Hematopoietic multipotent progenitor cell treated with erythropoietin and hydrocortisone succinate and interleukin-3 and kit ligand, for 8 days (in vitro differentiated cells): ENCODE measurements at regions not wholly inside any gene's neighbourhood (a gene's known extent, or its start where the extent isn't known, plus 50 kb on each side); places are given as distances from the start of the nearest gene placed in this dataset.
"Not testable (repeated sequence)": the region's sequence is repeated elsewhere in the genome, so short reads cannot be mapped to it uniquely, and the experiment has no call there.

ENCODE experiments used
- DNase-seq: peaks from one replicate; pipeline ENCODE4 v3.0.0-alpha.2; 2015

DNA sequence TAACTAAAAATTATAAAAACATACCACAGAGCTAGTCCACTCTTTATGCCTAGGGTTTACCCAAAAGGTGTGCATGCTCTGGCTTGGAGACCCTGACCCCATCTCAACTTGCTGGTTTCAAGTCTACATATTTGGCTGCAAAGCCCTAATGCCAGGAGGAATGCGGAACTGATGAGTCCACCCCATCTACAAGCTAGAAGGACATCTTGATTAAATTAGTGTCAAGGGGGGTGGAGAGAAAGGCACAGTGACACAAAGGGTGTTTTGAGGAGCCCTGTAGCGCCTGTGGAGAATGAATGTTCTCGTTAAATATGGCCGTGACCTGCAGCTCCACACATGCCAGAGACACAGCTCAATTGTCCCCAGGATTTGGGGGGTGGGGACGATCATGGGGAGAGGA is 104.1 kb upstream of the IKBKE start:
- not testable (repeated sequence) for DNase-seq

GRCh38 chr1:206366772-206367171 is 103.5 kb upstream of the IKBKE start:
- not testable (repeated sequence) for DNase-seq

DNA sequence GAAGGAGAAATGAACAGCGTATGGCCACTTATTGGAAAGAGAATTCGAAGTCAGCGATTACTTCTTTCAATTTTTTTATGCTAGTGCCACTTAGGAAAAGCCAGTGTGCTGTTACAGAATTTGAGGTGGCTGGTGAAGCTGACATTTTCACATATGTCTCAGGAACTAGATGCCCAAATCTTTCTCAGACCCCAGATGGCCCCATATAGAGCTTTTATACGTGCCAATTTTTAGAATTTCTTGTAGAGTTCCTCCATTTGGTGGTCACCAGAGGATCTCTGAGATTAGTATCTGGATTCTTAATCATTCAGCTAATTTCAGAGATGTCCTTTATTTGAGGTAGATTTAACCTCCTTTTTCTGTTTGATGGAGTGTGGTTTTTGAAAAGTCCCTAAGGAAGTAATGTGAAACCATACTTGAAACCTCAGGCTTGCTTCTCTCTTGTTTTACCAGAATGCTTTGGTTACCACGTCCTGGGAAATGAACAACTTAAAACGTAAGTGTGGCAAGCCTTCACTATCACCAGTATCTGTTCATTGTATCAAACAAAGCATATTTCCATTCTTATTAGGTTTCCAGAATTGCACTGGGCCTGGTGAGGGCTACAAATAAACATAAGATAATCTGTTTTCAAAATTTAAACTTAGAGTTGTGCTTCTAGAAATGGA is 102.2 kb upstream of the IKBKE start:
- DNase-seq = not testable (repeated sequence)

GRCh38 chr1:206374725-206375124 is 95.6 kb upstream of the IKBKE start:
- DNase-seq = not testable (repeated sequence)

DNA sequence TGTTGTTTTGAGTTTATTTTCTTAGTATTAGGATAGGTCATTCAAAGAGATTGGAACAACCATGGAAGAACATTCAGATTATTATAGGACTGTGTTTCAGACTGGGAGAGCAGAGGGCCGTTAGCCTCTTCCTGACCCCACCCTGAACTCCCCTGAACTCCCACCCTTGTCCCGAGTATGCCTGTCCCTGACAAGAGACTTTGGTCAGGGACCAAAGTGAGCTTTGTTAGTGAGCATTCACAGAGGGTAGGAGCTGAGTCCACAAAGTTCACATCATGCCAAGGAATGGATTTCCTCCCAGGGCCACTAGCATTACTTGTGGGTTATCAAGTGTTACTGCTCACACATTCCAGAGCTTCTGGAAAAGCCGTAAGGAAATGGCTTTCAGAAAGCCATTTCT is 94.7 kb upstream of the IKBKE start:
- DNase-seq = not testable (repeated sequence)

DNA sequence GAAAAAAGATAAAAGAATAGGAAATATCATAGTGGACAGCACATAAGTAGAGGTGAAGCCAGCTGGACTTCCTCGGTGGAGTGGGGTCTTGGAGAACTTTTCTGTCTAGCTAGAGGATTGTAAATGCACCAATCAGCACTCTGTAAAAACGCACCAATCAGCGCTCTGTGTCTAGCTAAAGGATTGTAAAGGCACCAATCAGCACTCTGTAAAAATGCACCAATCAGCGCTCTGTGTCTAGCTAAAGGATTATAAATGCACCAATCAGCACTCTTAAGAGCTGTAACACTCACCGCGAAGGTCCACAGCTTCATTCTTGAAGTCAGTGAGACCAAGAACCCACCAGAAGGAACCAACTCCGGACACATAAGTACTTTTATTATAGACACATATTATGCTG is 91.8 kb upstream of the IKBKE start:
- not testable (repeated sequence) for DNase-seq

GRCh38 chr1:206379245-206379644 is 91.0 kb upstream of the IKBKE start:
- not testable (repeated sequence) for DNase-seq

- peak; percentile 14 for DNase-seq
Measured at GRCh38 chr1:206380163-206380790, 90.0 kb upstream of the IKBKE start.

GRCh38 chr1:206380791-206381610 is 89.3 kb upstream of the IKBKE start:
- DNase-seq = peak; percentile 33

GRCh38 chr1:206384029-206384807 is 86.1 kb upstream of the IKBKE start:
- peak; percentile 70 for DNase-seq

DNA sequence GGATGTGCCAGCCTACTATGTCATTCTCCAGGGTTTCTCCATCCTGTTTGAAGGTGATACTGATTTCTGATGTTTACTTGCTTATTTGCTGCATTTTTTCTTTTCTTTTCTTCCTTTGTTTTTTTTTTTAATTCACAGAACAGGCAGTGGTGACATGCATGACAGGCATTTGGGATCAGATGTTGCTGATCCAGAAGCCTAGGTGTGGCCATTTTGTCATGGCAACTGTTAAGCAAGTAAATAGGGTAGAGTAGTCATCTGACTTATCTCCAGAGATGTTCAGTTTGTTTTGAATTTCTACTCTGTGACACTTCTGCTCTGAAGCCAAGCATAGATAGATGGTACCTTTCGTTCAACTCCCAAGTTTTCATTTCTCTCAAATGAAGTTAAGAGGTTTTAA is 85.4 kb upstream of the IKBKE start:
- not testable (repeated sequence) for DNase-seq

DNA sequence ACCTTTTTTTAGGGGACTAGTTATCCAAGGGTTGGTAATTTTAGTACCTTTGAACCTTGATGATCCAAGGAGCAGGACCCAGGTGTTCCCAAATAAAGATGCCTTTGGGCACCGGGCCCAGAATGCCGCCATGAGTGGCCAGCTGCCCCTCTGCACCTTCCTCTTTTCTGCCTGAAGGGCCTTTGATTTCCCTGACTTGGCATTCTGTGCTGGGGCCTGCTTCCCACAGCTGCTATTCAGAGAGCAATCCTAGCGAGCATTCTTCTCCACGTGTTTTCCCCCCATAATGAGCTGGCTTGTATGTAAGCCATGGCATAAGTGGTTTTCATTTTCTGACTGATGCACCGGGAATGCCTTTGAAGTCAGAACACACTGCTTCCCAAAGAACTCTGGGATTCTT is 82.6 kb upstream of the IKBKE start:
- DNase-seq = not testable (repeated sequence)

- not testable (repeated sequence) for DNase-seq
Measured at GRCh38 chr1:206391903-206392302, 78.4 kb upstream of the IKBKE start.

DNA sequence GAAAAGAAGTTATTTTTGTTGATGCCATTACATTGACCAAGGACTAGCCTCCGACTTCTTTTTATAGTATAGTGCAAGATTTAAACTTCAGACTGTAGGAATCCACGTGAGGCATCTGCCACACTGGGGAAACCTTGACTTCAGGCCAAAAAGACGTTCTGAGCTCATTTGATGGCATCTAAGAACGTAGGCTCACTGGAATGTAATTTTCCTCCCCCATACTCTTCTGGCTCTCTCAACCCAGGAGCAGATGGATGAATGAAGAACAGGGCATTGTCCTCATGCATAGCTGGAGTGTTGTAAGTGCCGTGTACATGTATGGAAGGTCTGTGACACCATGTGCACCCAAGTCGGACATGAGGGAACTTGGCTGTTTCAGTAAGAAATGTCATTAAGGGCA is 72.8 kb upstream of the IKBKE start:
- not testable (repeated sequence) for DNase-seq

GRCh38 chr1:206398261-206398660 is 72.0 kb upstream of the IKBKE start:
- DNase-seq = not testable (repeated sequence)

DNA sequence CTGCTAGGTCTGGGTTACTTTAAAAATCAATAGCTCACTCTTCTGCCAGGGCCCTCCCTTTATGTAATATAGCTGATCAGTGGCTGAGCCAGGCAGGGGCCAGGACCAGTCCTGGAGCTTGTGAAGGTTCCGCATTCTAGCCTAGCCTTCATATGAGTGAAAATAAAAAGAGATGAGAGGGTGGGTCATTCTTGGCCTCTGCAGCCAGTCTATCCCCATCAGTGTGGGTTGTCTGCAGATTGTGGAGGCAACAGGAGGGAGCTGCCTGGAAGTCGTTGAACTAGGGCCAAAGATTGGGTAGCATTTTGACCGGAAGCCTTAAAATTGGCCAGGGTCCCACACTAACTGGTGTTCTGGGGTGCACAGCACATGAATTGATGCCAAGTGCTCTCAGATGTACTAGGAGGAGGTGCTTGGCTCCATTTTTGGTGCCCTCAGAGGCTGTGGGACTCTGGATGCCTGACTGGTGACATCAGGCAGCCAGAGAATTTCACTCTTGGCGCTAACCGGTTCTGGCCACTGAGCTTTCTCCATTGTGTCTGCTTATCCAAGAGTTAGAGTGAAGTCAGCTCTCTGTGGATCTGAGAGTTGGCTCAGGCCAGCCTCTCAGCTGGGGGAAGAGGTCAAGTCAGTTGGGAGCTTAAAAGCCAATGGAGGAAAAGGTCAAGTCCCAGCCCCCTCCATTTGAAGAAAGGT is 66.5 kb upstream of the IKBKE start:
- DNase-seq = not testable (repeated sequence)

DNA sequence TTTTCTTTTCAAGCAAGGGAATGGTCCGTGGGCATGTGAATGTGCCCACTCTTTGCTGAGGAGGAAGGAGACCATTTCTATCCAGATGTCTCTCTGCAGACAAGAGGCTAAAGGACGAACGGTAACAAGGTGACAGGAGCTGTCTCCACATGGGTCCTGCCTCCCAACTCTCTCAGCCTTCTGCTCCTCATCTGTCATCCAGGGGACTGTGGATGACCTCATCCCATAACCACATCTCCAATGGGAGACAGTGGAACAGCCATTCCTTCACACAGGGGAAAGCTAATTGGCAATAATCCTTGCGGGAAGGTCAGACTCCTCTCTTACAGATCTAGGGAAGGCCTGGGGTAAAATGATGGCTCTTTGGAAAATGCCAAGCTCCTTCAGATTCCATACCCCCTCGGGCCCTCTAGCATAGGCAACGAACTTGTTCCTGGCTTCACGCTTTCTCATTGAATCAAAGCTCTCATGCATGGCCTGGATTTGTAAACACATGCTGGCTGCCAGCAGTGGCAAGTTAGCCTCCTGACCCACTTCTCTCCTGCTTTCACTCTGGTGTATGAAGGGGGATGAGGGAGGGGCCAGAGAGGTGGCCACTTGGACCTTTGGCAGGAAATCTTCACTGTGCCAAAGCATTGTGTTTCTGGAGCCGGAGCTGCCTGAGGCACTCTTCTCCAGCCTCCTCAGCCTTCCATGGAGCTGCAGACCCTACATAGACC is 65.8 kb upstream of the IKBKE start:
- DNase-seq = not testable (repeated sequence)

- DNase-seq = not testable (repeated sequence)
Measured at GRCh38 chr1:206405282-206405681, 65.0 kb upstream of the IKBKE start.

DNA sequence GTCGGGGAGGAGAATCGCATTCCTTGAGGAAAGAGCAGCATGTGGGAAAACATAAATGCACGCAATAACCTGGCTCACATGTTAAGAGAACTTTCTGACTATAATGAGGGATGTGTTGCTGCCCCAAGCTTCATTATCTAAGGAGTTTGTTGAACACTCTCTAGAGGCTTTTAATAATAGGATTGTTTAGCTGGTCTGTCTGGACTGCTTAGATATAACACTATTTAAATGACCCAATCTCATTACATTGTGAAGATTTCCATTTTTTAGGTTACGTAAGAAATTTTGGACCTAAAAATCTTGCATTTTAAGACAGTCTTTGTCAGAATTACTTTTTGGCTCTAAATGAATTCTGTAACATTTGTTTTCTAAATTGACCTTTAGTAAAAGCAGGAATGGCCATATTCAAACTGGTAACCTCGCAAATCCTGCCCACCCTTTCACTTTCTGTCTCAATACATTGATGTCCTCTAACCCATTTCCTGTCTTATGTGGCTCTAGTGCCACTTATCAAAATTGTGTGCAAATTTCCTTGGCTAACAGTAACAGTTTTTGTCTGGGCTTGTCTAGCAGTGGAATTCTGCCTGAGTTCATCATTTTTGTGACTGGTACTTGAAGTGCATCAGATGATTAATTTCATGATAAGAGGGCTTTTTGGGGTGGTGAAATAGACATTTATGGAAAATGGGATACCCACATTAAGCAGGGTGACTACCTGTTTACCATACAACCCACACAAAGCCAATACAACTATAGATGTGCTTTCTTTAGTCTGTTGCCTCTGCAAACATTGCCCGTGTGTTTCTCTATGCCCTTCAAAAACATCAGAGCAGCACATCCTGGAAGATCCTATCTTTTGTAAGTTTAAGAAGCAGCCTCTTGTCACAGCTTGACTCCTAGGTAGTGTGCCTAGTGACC is 61.6 kb upstream of the IKBKE start:
- not testable (repeated sequence) for DNase-seq

DNA sequence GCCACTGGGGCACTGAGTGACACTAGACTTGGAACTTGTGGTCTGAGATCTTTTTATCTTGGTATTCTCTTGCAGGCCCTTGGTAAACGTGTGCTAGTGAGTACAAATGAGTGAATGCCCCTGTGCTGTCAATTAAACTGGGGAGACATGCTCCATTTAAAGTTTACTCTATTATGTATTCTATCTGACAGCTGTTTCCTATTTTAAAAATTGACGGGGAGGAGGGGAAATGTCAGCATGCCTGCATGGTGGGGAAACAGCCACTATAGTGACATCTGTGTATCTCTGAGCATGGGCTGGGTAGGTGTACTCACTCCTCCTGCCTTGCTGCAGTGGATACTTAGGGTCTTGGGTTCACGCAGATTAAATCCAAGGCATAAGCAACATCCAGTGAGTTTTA is 59.0 kb upstream of the IKBKE start:
- DNase-seq = no peak
